Body of pancreas (tissue), 4 donors: ENCODE measurements at regions not wholly inside any gene's neighbourhood (a gene's known extent, or its start where the extent isn't known, plus 50 kb on each side); places are given as distances from the start of the nearest gene placed in this dataset.

Experiments used
- ATAC-seq: fragments of 150-250 bp; one replicate; pipeline ENCODE4 v1.9.1; 2016
- DNase-seq, 4 donors: peaks; one replicate each; pipeline ENCODE4 v3.0.0-alpha.2; 2019
- H3K27ac ChIP-seq, 4 donors: fragments of 200-600 bp; sonication (generic); 1 replicate in 3 of 4; 2 replicates in 1 of 4; pipeline versions ENCODE4 v1.5.1 to v1.6.1; 2016 to 2019; ENCODE audit warnings: mild to moderate bottlenecking in 1 of 4, mixed read lengths in 1 of 4, moderate library complexity in 1 of 4
- H3K27me3 ChIP-seq, 2 donors: fragments of 200-600 bp; sonication (generic); one replicate each; pipeline ENCODE4 v1.6.0; 2016; ENCODE audit warnings: mild to moderate bottlenecking in 1 of 2
- H3K36me3 ChIP-seq, 2 donors: fragments of 200-600 bp; sonication (generic); replicated peaks in 1 of 2; 2 replicates each; pipeline ENCODE4 v1.5.1; 2016; ENCODE audit warnings: low read depth in 2 of 2; ENCODE audit not compliant: insufficient read depth in 1 of 2
- H3K4me1 ChIP-seq: fragments of 200-600 bp; sonication (generic); one replicate; pipeline ENCODE4 v1.6.0; 2016
- H3K4me3 ChIP-seq, 2 donors: fragments of 200-600 bp; sonication (generic); 1 replicate in 1 of 2; 2 replicates in 1 of 2; pipeline ENCODE4 v1.5.1; 2016 to 2019
- H3K9me3 ChIP-seq, 3 donors: fragments of 200-600 bp; sonication (generic); 1 replicate in 2 of 3; 2 replicates in 1 of 3; pipeline ENCODE4 v1.5.1; 2016
- CTCF ChIP-seq, 7 experiments: fragments of 450-650 bp in 4 of 7; fragments of 200-600 bp in 3 of 7; sonication (generic) in 3 of 7; IDR thresholded peaks; one replicate each; pipeline ENCODE4 v1.5.1; 2016 to 2019; ENCODE audit warnings: antibody characterized with exemption in 7 of 7
- POLR2A ChIP-seq, 3 donors: fragments of 450-650 bp; IDR thresholded peaks; one replicate each; pipeline ENCODE4 v1.6.1; 2016; ENCODE audit warnings: antibody characterized with exemption in 3 of 3, mild to moderate bottlenecking in 2 of 3
- WGBS, 2 donors: methylation state at CpG; one replicate each; pipeline ENCODE4 v1.1.5; 2017; 5-methylcytosine and 5-hydroxymethylcytosine counted together
- intact Hi-C: fragments of 100-400 bp; cut with DNase I; formaldehyde crosslinking; loops from one replicate; pipeline ENCODE4 v1.15.1; 2023

GRCh38 chr21:16550917-16551741 is 821.3 kb downstream of the USP25 start:
- ATAC-seq = no peak
- WGBS, 2 donors = 76 to 80% methylated on average over 7 of the region's 7 CpGs
- H3K36me3 ChIP-seq = no peaks in the 10 kb centered on the region
- no peaks in the 10 kb centered on the region for H3K27me3 ChIP-seq
- no peak for TF ChIP-seq POLR2A (IDR thresholded peaks at IDR 0.05)
- no peak for TF ChIP-seq CTCF (IDR thresholded peaks at IDR 0.05)
- H3K4me1 ChIP-seq = no peaks in the 10 kb centered on the region
- no peak overlapping the region for H3K27ac ChIP-seq
- no peak for DNase-seq
- H3K4me3 ChIP-seq = no peak overlapping the region
- H3K9me3 ChIP-seq = no peaks in the 10 kb centered on the region
- intact Hi-C loops = no loop called here

GRCh38 chr21:16552880-16553279 is 823.1 kb downstream of the USP25 start:
- H3K4me1 ChIP-seq = no peaks in the 10 kb centered on the region

GRCh38 chr21:16554503-16554902 is 824.7 kb downstream of the USP25 start:
- no peak for DNase-seq
- intact Hi-C loops = no loop called here
- Histone ChIP-seq H3K9me3 (no peaks in the 10 kb centered on the region), H3K27me3 (no peaks in the 10 kb centered on the region), H3K36me3 (no peaks in the 10 kb centered on the region), H3K27ac (no peak overlapping the region), H3K4me3 (no peak overlapping the region), H3K4me1 (no peaks in the 10 kb centered on the region)
- TF ChIP-seq POLR2A (IDR thresholded peaks at IDR 0.05) = no peak
- no peak for TF ChIP-seq CTCF (IDR thresholded peaks at IDR 0.05)
- WGBS, 2 donors = 71 to 75% methylated on average over 9 of the region's 9 CpGs
- ATAC-seq = no peak

More at GRCh38 chr21:16552880-16553279, 823.1 kb downstream of the USP25 start:
- intact Hi-C loops = no loop called here
- Histone ChIP-seq H3K27ac (no peak overlapping the region), H3K27me3 (no peaks in the 10 kb centered on the region), H3K36me3 (no peaks in the 10 kb centered on the region), H3K4me3 (no peak overlapping the region), H3K9me3 (no peaks in the 10 kb centered on the region)
- DNase-seq (no peak), ATAC-seq (no peak)
- WGBS, 2 donors = 82 to 90% methylated on average over 2 of the region's 2 CpGs
- TF ChIP-seq POLR2A (IDR thresholded peaks at IDR 0.05) (no peak), CTCF (IDR thresholded peaks at IDR 0.05) (no peak)

GRCh38 chr21:16563116-16563515 is 833.3 kb downstream of the USP25 start:
- TF ChIP-seq POLR2A (IDR thresholded peaks at IDR 0.05) (no peak), CTCF (IDR thresholded peaks at IDR 0.05) (no peak)
- Histone ChIP-seq H3K4me1 (peaks cover 4% of the 10 kb centered on the region), H3K36me3 (no peaks in the 10 kb centered on the region), H3K27me3 (no peaks in the 10 kb centered on the region), H3K9me3 (no peaks in the 10 kb centered on the region), H3K27ac (peak overlapping the region in 2 of 4 donors; percentile 64 to 68), H3K4me3 (no peak overlapping the region)
- intact Hi-C loops = no loop called here
- DNase-seq (no peak), ATAC-seq (no peak)
- 72 to 77% methylated on average over 7 of the region's 7 CpGs for WGBS, 2 donors

GRCh38 chr21:16563795-16564194 is 834.0 kb downstream of the USP25 start:
- Histone ChIP-seq H3K9me3 (no peaks in the 10 kb centered on the region), H3K36me3 (no peaks in the 10 kb centered on the region), H3K4me3 (no peak overlapping the region), H3K27ac (peak overlapping the region; percentile 2 to 68 (median 40)), H3K4me1 (peaks cover 4% of the 10 kb centered on the region), H3K27me3 (no peaks in the 10 kb centered on the region)
- ATAC-seq (peak; percentile 96), DNase-seq (peak; percentile 47 to 71 (median 58))
- intact Hi-C loops = no loop called here
- TF ChIP-seq CTCF (IDR thresholded peaks at IDR 0.05) (no peak), POLR2A (IDR thresholded peaks at IDR 0.05) (no peak)
- WGBS, 2 donors = 55 to 61% methylated on average over 7 of the region's 7 CpGs
